KMS-11 (cell line): ENCODE measurements at regions not wholly inside any gene's neighbourhood (a gene's known extent, or its start where the extent isn't known, plus 50 kb on each side); places are given as distances from the start of the nearest gene placed in this dataset.

ENCODE experiments used
- H2AFZ ChIP-seq: fragments of 200-600 bp; sonication (generic); 2 replicates; pipeline ENCODE4 v1.6.1; 2016; ENCODE audit warnings: antibody characterized with exemption, mixed run types, low read depth
- H3K27ac ChIP-seq: fragments of 200-600 bp; sonication (generic); 2 replicates; pipeline ENCODE4 v1.6.1; 2016; ENCODE audit warnings: mild to moderate bottlenecking, mixed run types
- H3K27me3 ChIP-seq: fragments of 200-600 bp; sonication (generic); 2 replicates; pipeline ENCODE4 v1.6.1; 2017; ENCODE audit warnings: mild to moderate bottlenecking, low read depth, mixed run types, moderate library complexity; ENCODE audit not compliant: insufficient read depth
- H3K36me3 ChIP-seq: fragments of 200-600 bp; sonication (generic); 2 replicates; pipeline ENCODE4 v1.6.1; 2017; ENCODE audit warnings: mild to moderate bottlenecking, mixed run types; ENCODE audit not compliant: insufficient read depth
- H3K4me1 ChIP-seq: fragments of 200-600 bp; sonication (generic); 2 replicates; pipeline ENCODE4 v1.6.1; 2016; ENCODE audit warnings: mild to moderate bottlenecking, low read depth, mixed run types; ENCODE audit not compliant: poor library complexity, severe bottlenecking
- H3K4me2 ChIP-seq: fragments of 200-600 bp; sonication (generic); 2 replicates; pipeline ENCODE4 v1.7.0; 2016; ENCODE audit warnings: mild to moderate bottlenecking, mixed run types
- H3K4me3 ChIP-seq: fragments of 200-600 bp; sonication (generic); IDR thresholded peaks from 2 replicates; pipeline ENCODE4 v1.6.1; 2017; ENCODE audit warnings: low read depth, low read length, mixed read lengths; ENCODE audit not compliant: insufficient read depth
- H3K79me2 ChIP-seq: fragments of 200-600 bp; sonication (generic); 2 replicates; pipeline ENCODE4 v1.6.1; 2016; ENCODE audit warnings: low read depth, mixed run types; ENCODE audit not compliant: insufficient read depth
- H3K9ac ChIP-seq: fragments of 200-600 bp; sonication (generic); 2 replicates; pipeline ENCODE4 v1.6.1; 2016; ENCODE audit warnings: mild to moderate bottlenecking, mixed run types
- H4K20me1 ChIP-seq: fragments of 200-600 bp; sonication (generic); 2 replicates; pipeline ENCODE4 v1.6.1; 2016; ENCODE audit warnings: mild to moderate bottlenecking, mixed run types; ENCODE audit not compliant: insufficient read depth
- TF ChIP-seq, protein P1 (sequence below): fragments of 200-600 bp; sonication (generic); conservative IDR thresholded peaks from 2 replicates; pipeline ENCODE4 v1.6.1; 2017; ENCODE audit warnings: low read depth, mild to moderate bottlenecking, antibody characterized with exemption, low read length, moderate library complexity, mixed read lengths

DNA sequence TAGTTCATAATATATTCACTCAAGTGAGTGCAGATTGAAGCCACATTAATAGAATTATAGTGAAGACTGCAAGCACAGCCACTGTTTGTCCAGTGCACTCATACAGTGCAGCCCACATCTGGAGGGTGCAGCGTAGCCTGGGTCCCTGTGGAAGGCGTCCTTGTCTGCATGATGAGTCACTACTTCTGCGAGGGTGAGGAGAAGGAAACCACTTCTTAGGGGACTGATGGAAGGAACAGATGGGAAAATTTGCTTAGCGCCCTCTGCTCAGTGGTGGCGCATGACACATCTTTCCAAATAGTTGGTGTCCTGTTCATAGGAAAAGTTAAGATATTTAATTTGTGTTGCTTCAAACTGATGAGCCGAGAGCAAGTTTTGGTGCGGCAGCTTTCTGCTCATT lies 330.4 kb upstream of the SMIM21 start:
- Histone ChIP-seq H3K27me3 (no peaks in the 10 kb centered on the region), H3K4me2 (no peak overlapping the region), H3K4me1 (no peaks in the 10 kb centered on the region), H3K36me3 (no peaks in the 10 kb centered on the region), H3K27ac (no peak overlapping the region), H2AFZ (no peak overlapping the region), H3K79me2 (no peaks in the 10 kb centered on the region), H3K4me3 (no peak overlapping the region), H3K9ac (no peak overlapping the region), H4K20me1 (no peaks in the 10 kb centered on the region)
- TF ChIP-seq, protein P1, sequence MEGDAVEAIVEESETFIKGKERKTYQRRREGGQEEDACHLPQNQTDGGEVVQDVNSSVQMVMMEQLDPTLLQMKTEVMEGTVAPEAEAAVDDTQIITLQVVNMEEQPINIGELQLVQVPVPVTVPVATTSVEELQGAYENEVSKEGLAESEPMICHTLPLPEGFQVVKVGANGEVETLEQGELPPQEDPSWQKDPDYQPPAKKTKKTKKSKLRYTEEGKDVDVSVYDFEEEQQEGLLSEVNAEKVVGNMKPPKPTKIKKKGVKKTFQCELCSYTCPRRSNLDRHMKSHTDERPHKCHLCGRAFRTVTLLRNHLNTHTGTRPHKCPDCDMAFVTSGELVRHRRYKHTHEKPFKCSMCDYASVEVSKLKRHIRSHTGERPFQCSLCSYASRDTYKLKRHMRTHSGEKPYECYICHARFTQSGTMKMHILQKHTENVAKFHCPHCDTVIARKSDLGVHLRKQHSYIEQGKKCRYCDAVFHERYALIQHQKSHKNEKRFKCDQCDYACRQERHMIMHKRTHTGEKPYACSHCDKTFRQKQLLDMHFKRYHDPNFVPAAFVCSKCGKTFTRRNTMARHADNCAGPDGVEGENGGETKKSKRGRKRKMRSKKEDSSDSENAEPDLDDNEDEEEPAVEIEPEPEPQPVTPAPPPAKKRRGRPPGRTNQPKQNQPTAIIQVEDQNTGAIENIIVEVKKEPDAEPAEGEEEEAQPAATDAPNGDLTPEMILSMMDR, result no peak

DNA sequence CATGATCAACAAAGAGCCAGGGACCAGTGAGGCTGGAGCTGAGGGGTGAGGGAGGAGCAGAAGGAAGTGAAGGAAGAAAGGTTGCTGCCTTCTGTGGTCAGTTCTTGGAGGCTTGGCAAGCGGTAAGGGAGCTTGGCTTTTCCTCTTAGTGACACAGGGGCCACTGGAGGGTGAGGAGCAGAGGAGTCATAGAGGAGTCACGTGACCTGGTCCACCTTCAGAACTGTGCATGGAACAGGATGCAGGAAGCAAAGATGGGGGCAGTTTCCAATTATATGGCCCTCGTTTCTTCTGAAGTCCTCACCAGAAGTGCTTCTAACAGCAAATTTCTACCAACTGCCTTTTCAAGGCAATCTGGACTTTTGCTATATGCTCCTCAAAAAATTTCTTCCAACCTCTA lies 326.9 kb upstream of the SMIM21 start:
- Histone ChIP-seq H3K36me3 (no peaks in the 10 kb centered on the region), H3K27ac (no peak overlapping the region), H3K4me3 (no peak overlapping the region), H4K20me1 (no peaks in the 10 kb centered on the region), H3K79me2 (no peaks in the 10 kb centered on the region), H3K9ac (no peak overlapping the region), H2AFZ (no peak overlapping the region), H3K27me3 (no peaks in the 10 kb centered on the region), H3K4me2 (no peak overlapping the region), H3K4me1 (no peaks in the 10 kb centered on the region)
- TF ChIP-seq, protein P1, result no peak

DNA sequence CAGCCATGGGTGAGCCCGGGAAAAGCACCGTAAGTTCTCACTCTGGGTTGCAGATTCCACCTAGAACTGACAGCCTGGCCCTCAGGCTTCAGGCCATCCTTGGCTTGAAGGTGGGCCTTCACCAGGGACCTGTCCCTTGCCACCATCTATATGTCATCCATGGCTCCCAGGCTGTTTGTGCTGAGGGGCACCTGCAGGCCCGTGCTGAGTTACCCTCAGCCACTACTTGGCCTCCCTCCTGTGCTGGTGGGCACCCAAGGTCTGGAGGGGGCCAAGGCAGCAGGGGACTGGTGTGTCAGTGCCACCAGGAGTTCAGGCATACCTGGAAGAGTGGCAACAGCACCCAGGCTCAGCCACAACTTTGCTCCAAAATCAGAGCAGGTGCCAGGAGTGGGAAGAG lies 326.2 kb upstream of the SMIM21 start:
- Histone ChIP-seq H3K36me3 (no peaks in the 10 kb centered on the region), H3K9ac (no peak overlapping the region), H3K27me3 (no peaks in the 10 kb centered on the region), H3K4me3 (no peak overlapping the region), H3K79me2 (no peaks in the 10 kb centered on the region), H2AFZ (no peak overlapping the region), H3K4me1 (no peaks in the 10 kb centered on the region), H4K20me1 (no peaks in the 10 kb centered on the region), H3K27ac (no peak overlapping the region), H3K4me2 (no peak overlapping the region)
- TF ChIP-seq, protein P1, result no peak

DNA sequence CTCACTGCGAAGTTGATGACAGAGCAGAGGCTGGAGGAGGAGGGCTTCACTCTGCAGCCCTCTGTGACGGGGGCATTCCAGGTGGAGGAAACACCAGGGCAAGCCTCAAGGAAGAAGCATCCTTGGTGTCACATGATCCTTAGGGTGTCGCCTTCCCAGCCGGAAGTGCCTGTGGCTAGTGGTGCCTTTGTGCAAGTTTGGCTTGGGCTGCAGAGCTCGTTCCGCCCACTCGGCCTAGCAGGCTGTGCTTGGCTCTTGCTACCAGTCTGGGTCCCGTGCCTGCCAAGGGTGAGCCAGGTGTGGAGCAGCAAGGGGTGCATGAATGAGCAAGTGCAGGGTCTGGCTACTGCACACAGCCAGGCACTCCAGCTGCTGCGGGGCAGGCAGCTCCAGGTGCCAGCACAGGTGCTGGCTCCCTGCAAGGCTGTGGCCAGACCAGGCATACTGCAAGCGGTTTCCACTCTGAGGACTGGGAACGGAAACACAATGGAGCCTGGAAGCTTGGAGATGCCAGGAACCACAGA lies 325.3 kb upstream of the SMIM21 start:
- Histone ChIP-seq H3K9ac (no peak overlapping the region), H3K4me2 (no peak overlapping the region), H3K27ac (no peak overlapping the region), H3K4me3 (no peak overlapping the region), H4K20me1 (no peaks in the 10 kb centered on the region), H3K36me3 (no peaks in the 10 kb centered on the region), H3K4me1 (no peaks in the 10 kb centered on the region), H2AFZ (no peak overlapping the region), H3K79me2 (no peaks in the 10 kb centered on the region), H3K27me3 (no peaks in the 10 kb centered on the region)
- TF ChIP-seq, protein P1, result no peak
